T follicular helper cell (primary cell): ENCODE measurements at regions not wholly inside any gene's neighbourhood (a gene's known extent, or its start where the extent isn't known, plus 50 kb on each side); places are given as distances from the start of the nearest gene placed in this dataset.

Experiments used
- DNase-seq: peaks from one replicate; pipeline ENCODE4 v3.0.0-alpha.2; 2020; ENCODE audit warnings: low read depth

DNA sequence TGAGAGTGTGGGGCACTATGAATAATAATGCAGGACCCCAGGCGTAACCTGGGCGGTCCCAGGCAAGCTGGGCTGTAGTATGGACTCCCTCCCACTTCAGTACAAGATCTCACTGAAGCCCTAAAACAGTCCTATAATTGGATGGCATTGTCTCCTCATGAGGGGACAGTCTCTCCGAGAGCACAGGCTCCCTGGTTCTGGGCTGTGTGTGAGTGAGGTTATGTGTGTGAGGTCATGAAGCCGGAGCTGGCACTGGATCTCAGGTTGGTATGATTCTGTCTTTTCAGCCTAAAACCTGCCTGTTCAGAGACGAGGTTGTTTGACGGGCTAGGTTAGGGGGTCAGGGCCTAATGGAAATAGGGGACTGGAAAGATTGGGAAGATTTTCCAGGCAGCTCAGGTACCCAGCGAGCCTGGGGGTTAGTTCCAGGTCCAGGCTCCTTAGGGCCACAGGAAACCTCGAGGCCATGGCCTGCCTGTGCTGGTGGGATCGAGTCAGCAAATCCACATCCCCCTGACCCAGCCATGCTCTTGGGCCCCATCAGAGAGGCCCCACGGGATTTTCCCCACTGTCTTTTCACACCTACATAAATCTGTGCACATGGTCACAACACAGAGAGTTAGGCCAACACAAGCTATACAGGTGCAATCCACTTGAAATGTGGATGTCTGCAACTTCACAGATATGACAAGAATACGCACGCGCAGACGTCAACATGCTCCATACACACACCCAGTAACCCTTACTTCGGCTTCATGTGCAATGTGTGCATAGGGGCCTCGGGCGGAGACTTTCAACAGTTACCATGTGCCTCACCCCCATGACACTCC is 94.8 kb downstream of the INHBB start:
- DNase-seq: no peak

DNA sequence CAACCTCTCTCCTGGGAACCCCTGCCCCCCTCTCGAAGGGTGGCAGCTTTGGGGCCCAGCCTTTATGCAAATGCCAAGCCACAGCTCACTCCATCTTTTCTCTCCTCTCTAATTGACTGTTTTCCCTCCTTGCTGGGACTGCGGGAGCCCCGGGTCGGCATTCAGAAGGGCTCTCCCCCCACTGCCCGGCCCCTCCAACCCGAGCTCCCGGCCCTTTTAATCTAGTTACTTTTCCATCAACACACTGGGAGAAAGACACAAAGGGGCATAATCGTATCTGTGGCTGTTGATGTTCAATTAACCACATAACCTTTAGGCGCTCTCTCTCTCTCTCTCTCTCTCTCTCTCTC is 95.4 kb downstream of the INHBB start:
- DNase-seq: no peak

DNA sequence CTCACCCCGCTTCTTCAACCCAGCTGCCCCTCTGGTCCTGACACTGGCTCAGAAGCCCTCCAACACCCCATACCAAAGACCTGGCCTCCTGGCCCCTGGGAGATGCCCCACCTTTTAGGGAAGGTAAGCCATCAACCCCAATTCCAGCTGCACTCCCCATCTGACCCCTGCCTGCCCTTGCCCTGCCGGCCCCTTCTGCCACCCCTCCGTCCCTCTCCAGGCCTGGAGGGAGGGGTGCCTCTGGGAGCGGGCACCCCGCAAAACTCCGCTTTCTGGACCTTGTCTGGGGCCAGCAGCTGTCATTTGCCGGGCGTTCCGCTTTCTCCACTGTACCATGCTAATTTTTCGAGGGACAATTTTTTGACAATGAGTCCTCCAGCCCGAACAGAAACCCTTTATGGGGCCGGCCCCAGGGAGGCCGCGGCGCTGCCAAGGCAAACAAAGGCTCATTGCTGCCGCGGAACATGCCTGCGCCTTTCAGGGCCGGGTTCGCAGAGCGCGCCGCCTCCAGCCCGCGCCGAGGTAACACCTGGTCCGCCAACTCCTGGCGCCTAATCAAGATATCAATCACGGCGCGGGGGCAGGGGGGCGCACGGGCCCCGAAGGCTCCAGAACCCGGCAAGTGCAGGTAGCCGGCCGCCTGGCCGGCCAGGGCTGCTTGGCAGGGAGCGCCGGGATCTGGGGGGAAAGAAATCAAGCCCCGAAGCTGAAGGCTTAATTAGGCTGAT is 96.0 kb downstream of the INHBB start:
- no peak for DNase-seq

DNA sequence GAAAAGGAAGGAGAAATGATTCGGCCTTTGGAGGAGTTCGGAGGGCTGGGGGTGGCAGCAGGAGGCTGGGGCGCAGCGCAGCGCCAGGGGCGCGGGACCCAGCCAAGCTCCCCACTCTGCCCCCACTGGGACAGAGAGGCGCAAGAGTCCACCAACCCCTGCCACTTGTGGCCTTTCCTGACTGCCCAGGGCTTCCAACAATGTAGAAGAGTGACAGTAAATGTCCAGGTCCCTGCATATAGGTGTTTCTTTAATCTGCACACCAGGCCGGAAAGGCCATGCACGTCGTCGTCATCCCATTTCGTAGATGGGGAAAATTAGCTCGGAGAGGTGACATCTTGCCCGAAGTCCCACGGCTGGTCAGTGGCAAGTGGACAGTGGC is 96.6 kb downstream of the INHBB start:
- no peak for DNase-seq

DNA sequence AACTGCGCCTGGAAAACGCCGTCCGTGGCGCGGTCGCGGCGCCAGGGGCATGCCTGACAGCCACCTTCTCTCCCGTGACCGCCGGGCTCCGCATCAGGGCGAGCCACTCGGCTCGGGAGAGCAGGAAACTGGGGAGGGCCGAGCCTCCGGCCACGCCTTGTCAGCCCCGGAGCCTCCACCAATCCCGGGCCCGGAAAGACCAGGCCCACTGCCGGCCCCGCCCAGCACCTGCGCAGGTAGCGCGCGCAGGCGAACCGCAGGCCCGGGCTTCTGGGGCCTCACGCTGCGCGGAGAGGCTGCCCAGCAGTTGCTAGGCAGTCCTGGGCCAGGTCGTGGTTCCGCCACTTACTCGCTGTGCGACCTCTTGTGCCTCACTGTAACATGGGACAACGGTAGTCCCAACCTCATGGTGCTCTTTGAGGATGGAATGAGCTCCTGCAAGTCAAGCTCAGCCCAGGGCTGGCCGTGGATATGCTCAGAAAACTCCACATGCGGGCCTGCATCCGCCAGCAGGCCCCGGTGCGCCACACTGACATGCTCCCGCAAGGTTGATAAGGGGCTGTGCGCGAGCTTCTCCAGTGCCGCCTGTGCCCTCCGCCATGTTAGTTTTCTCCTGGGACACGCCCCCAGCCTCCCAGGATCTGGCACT is 97.1 kb downstream of the INHBB start:
- DNase-seq: no peak

DNA sequence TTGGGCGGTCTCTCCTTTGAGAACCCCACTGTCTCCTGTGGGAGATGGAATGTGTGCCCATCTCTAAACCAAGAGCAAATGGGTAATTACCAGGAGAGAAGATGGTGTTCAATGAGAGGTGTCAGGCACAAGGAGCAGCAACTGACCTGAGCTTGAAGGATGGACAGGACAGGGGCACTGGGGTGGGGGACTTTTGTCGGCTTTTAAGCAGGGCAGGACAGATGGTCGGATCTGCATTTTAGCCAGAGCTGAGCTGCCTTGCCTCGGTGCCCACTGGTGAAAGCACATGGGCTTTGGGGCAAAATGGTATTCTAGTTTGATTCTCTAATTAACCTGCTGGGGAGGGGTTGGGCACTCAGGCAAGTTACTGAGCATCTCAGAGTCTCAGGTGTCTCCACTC is 98.0 kb downstream of the INHBB start:
- DNase-seq: no peak

DNA sequence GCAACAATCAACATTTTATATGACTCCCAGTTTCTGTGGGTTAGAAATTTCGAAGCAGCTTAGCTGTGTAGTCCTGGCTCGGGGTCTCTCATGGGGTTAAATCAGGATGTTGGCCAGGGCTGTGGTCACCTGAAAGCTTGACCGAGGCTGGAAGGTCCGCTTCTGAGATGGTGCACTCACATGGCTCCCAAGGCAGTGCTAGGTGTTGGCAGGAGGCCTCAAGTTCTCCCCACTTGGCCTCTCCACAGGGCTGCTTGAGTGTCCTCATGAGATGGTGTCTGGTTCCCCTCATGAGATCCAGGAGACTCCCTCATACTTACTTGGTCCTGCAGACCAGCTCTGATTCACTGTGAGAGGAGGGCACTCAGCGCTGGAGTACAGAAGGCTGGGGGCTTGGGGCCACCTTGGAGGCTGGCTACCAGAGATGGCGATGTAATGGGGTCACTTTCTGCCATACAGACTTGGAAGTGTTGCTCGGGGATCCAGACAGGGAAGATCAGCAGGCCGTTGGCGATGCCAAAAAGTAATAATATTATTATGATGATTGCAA is 98.8 kb downstream of the INHBB start:
- DNase-seq: no peak

DNA sequence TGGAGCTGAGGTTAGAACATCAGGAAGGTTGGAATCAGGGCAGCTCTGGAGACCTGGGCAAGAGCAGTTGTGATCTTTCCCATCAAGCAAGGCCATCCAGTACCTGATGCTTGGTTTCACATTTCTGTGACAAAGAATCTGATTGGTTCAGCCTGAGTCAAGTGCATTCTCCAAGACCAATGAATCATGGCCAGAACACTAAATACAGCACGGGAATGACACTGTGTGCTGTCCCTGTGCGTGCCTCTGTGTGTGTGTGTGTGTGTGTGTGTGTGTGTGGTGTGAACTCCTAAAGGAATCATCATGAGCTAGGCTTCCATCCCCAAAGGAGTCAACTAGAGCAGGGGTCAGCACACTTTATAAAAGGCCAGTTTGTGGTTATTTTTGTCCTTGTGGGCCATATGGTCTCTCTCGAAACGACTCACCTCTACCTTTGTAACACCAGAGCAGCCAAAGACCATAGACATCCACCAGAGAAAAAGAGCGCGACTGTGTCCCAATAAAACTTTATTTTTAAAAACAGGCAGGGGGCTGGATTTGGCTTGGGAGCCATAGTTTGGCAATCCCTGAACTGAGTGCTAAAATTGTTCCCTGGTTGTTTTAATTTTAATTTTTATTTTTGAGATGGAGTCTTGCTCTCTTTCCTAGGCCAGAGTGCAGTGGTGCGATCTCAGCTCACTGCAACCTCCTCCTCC is 99.7 kb downstream of the INHBB start:
- DNase-seq: no peak

DNA sequence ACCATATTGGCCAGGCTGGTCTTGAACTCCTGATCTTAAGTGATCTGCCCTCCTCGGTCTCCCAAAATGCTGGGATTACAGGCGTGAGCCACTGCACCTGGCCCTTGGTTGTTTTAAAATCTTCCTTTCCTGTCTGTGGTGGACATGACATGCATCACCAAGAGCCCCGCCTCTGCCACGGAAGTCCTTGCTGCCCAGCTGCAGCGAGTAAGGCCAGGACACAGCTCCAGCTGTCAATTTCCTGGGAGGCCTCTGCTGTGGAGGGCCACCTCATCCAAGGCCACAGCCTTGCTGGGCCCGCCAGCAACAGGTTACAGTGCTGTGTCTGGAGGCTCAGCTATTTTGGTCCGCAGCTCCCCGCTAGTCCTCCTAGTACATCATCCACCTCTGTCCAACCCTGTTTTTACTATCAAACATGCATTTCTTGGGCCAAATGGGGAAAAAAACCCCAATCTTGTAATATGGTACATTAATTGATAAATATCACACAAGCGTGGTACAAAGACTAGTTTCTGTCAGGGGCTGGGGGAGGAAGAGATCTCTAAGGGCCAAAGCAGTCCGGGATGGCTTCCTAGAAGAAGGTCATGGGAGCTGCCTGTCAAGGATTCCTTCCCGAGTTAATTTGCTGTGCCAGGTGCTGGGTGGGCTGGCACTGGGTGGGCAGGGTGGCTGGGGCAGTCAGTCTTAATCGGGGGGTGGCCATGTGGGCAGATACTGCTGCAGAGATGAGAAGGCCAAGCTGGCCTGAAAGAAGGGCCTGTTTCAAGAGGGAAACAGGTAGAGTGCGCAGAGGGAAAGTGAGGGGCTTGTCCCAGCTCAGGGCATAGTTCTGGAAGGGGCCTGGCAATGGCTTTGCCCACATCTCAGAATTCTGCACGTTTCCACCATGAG is 100.5 kb downstream of the INHBB start:
- DNase-seq: no peak

DNA sequence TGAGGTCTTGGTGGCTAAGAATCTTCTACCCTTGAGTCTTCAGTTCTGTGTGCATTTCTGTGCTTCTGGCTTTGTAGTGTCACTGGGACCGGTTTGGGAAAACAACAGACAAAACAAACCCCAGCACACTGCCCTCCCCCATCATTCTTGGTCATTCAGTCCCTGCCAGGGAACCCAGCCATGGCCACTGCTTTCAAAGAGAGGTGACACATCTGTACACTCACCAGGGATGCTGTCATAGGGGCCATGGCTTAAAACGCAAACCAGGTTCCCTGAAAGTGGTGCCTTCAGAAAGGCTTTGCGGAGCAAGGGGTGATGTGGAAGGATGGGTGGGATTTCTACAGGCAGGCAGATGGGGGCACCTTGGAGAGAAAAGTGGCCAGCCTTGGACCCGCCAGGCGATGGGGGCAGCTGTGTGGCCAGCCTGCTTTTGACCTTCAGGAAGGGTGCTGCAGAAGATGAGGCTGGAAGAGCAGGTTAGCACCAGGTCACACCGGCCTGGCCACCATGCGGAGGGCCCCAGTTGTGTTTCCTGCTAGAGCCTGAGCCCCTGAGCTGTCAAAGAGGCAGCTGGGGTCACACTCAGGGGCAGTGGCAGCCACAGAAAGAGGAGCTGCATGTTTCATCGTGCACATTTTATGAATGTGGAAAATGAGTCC is 101.3 kb downstream of the INHBB start:
- no peak for DNase-seq

DNA sequence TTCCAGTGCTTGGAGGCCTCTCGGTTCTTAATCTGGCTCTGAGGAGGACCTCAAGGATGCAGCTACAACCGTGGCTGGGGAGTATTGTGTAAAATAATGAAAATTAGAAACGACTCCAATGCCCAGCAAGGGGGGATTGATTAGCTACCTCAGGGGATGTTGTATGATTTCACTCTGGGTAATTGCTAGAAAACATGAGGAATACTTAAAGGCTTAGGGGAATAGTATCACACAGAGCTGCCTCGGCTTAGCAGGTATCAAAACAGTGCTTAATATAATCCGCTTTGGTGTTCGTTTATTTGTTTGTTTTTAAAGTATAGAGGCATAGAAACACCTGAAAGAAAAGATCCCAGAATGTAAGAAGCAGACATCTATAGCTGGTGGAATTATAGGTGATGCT is 102.5 kb downstream of the INHBB start:
- no peak for DNase-seq

DNA sequence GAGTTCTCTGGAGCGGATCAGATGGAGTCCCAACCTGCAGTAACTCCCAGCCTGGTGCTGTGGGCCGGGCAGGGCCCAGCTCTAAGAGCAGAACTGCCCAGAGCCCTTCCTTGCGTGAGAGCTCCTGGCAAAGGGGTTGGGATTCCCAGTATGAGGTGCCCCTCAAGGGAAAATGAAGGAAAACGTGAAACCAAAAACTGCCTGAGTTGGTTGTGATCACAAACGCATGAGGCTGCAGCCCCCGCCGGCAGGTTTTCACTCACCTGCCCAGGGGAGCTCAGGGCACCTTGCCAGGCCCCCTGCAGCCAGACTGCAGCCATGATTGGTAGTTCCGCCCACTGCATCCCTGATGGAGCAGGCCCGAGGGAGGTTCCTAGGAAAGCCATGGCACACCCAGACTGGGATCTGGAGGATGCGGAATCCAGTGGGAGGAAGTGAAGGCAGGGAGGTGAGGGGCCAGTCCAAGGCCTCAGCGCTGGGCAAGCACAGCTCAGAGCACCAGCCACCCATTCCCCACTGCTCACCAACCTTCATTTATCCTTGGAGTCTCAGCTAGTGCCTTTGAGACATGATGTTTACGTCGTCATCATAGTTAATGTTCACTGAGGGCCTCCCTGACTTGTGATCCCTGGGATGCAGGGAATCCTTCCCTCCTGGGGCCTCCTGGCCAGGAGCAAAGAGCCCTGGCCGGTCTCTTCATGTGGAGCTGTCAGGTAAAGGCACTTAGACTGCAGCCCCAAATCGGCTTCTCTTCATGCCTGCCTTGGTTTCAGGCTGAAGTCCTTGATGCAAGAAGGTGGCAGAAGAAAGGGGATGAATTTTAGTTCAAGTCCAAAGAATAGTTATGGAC is 103.2 kb downstream of the INHBB start:
- no peak for DNase-seq

DNA sequence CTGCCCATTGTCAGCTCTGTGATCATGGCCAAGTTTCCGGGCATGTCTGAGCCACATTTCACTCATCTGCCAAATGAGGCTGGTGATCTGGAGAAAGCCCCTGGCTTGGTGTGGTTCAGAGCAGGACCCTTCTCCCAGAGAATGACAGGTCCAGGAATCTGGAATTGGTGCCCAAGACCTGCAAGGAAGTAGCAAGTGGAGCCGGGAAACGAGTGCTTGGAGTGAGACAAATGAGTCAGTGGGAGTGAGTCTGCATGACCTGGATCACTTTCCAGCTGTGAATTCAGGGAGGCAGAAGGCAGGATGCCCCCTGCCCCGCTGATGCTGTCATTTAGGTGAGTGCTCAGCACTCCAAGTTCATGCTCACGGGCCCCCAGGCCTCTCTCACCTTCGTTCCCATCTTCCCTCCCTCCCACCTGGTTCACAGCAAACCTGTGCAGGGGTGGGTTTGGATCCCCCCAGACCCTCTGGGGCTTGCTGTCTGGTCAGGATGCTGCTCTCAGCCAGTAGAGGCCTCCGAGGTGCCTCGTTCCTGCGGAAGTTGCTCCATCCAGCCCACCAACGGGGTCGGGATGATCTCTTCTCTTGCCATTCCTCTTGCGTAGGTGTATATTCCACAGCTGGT is 104.4 kb downstream of the INHBB start:
- no peak for DNase-seq

DNA sequence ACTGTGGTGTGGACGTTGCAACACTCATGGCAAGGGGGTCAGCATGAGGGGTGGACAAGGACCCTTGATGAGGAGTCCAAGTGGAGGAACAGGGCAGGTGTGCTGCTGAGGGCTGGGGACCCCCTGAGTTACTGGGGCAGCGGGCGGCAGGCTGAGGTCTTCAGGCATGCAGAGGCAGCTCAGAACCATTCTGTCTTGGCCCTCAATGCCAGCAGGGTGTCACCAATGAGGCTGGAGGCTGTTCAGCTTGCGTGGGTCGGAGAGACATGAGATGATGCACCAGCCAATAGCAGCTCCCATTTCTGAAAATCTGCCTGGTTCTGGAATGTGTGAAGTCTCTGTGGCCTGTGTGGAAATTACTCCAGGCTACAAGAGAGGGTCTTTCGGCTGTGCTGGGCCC is 105.4 kb downstream of the INHBB start:
- DNase-seq: no peak

DNA sequence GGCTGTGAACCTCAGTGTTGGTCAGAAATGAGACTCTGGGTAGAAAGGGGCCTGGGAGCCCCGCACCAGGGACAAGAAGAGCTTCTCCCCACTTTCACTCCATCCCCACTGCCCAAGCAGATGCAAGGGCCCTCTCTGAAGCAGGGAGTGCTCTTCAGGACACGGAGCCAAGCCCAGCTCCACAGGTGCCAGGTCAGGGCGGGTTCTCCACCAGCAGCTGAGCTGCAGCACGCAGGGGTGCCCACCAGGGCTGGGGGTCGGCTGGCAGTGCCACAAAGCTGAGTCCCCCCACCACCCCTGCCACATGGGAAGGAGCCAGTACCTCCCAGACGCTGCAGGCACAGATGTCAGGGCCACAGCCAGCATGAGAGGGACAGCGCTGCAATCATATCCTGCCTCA is 106.2 kb downstream of the INHBB start:
- no peak for DNase-seq

DNA sequence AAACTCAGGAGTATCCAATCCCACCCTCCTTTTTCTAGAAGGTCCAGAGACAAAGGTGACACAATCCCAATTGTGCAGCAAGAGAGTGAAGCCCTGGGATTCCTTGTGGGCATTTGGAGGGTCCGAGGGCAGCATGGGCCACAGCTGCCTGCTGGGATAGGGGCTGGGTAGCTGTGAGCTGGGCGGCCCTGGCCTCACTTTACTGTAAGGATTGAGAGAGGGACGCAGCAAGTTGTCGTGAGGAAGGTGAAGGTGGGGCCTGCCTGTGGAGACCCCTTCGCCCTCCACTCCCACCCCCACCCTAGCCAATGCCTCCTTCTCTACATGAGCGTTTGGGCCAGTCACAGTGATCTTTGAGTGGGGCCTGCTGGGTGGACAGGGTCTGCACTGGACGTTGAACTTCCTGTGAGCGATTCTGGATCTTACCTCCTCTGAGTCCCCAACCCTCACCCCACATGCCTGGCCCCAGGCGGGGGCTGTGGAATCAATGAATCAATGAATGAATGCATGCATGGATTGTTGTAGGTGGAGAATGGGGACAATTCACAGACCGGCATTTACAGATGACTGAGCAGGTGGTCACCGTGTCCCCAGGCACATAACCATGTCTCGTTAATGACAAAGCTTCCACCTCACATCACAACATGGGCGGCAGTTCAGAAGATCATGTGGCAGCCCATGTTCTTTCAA is 107.2 kb downstream of the INHBB start:
- no peak for DNase-seq

DNA sequence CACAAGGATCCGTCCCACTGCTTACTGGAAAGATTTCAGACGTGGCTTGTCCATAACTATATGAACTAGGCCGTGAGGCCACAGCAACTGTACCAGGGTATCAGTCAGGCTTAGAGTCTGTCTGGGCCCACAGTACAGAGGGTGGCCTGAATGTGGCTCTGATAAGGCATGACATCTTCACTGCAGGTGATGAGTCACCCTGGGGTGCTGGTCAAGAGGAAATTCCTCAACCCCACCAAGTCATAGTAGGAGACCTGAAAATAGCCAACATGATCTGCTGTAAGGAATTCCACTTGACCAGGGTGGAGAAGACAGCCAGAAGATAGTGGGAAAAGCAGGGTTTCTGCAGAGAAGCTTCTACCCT is 107.7 kb downstream of the INHBB start:
- DNase-seq: no peak

DNA sequence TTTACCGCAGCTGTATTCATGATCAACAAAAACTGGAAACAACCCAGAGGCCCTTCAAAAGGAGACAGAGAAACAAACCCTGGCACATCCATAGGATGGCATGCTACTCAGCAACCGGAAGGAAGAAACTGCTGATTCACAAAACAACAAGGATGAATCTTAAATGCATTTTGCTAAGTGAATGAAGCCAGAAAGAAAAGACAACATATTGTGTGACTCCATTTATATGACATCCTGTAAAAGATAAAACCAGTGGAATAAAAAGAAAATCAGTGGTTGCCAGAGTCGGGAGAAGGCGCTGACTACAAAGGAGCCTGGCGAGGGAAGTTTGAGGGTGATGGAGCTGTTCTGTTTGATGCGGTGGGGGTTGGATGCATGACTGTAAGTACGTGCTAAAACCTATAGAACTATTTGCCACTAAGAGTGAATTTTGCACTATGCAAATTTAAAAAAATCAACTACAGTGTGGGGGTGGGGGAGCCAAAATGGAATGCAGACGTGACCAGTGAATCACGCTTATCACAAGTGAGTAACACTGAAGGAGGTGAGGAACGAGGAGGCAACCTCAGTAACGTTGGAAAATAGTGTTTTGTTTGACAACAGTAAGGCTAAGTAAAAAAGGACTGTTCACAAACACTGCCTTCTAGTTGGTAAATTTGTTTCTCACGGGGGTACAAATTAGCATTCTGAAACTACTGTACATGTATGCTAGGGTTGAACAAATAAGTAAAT is 108.9 kb downstream of the INHBB start:
- no peak for DNase-seq
